ENCODE measurements at regions not wholly inside any gene's neighbourhood (a gene's known extent, or its start where the extent isn't known, plus 50 kb on each side); places are given as distances from the start of the nearest gene placed in this dataset.

- TF ChIP-seq CTCF (IDR thresholded peaks at IDR 0.05) (no peak), POLR2AphosphoS5 (IDR thresholded peaks at IDR 0.05) (no peak), POLR2A (IDR thresholded peaks at IDR 0.05) (no peak)
Measured at GRCh38 chr7:17129218-17129617, 169.2 kb upstream of the AHR start.

Measured in breast epithelium (tissue), 3 donors.